T-helper 17 cell (primary cell): ENCODE measurements at regions not wholly inside any gene's neighbourhood (a gene's known extent, or its start where the extent isn't known, plus 50 kb on each side); places are given as distances from the start of the nearest gene placed in this dataset.
"Not testable (repeated sequence)": the region's sequence is repeated elsewhere in the genome, so short reads cannot be mapped to it uniquely, and the experiment has no call there.

Source experiments
- ATAC-seq: fragments of 150-1000 bp; cut with Tn5 transposase; 2 replicates; pipeline ENCODE4 v1.10.0; 2021; ENCODE audit warnings: mild to moderate bottlenecking, moderate library complexity
- DNase-seq, 3 donors: peaks; one replicate each; pipeline versions ENCODE4 v3.0.0 to v3.0.0-alpha.2; 2020 to 2021
- H3K9me3 ChIP-seq: one replicate; pipeline ENCODE4 v1.7.0; 2013; ENCODE audit warnings: low read length, mild to moderate bottlenecking; ENCODE audit not compliant: control insufficient read depth, poor library complexity, severe bottlenecking
- H3K27ac Mint-ChIP-seq: one replicate; pipeline ENCODE4 v1.8.0; 2022; ENCODE audit warnings: mild to moderate bottlenecking, moderate library complexity, mixed read lengths
- H3K27me3 Mint-ChIP-seq: one replicate; pipeline ENCODE4 v1.8.0; 2022; ENCODE audit warnings: mixed read lengths
- H3K36me3 Mint-ChIP-seq: one replicate; pipeline ENCODE4 v1.8.0; 2022; ENCODE audit warnings: low read depth, mixed read lengths
- H3K4me1 Mint-ChIP-seq: one replicate; pipeline ENCODE4 v1.8.0; 2022; ENCODE audit warnings: mild to moderate bottlenecking, mixed read lengths
- H3K4me3 Mint-ChIP-seq: one replicate; pipeline ENCODE4 v1.8.0; 2022; ENCODE audit warnings: mild to moderate bottlenecking, moderate library complexity, mixed read lengths

GRCh38 chr1:58216169-58216568 lies 330.4 kb downstream of the OMA1 start:
- not testable (repeated sequence) for H3K4me3 Mint-ChIP-seq, ATAC-seq, H3K27me3 Mint-ChIP-seq, H3K27ac Mint-ChIP-seq, DNase-seq, H3K36me3 Mint-ChIP-seq, H3K9me3 ChIP-seq, H3K4me1 Mint-ChIP-seq

- ATAC-seq (no peak), DNase-seq (no peak)
- Mint-ChIP-seq H3K36me3 (no peaks in the 10 kb centered on the region), H3K27ac (no peak overlapping the region), H3K4me1 (no peaks in the 10 kb centered on the region), H3K27me3 (peaks cover 5% of the 10 kb centered on the region), H3K4me3 (no peak overlapping the region)
- no peaks in the 10 kb centered on the region for H3K9me3 ChIP-seq
Observed at GRCh38 chr1:58214674-58215073, 331.9 kb downstream of the OMA1 start.

- DNase-seq (no peak), ATAC-seq (no peak)
- no peaks in the 10 kb centered on the region for H3K9me3 ChIP-seq
- H3K4me1 Mint-ChIP-seq, result no peaks in the 10 kb centered on the region
- no peaks in the 10 kb centered on the region for H3K36me3 Mint-ChIP-seq
- H3K27me3 Mint-ChIP-seq, result no peaks in the 10 kb centered on the region
- H3K27ac Mint-ChIP-seq, result no peak overlapping the region
- no peak overlapping the region for H3K4me3 Mint-ChIP-seq
Observed at GRCh38 chr1:58211869-58212268, 334.7 kb downstream of the OMA1 start.

- ATAC-seq, result no peak
- no peak for DNase-seq
Observed at GRCh38 chr1:58209575-58209974, 337.0 kb downstream of the OMA1 start.

GRCh38 chr1:58206749-58207148 lies 339.8 kb downstream of the OMA1 start:
- no peaks in the 10 kb centered on the region for H3K9me3 ChIP-seq
- no peak for DNase-seq
- no peaks in the 10 kb centered on the region for H3K4me1 Mint-ChIP-seq
- H3K27ac Mint-ChIP-seq, result no peak overlapping the region
- ATAC-seq, result no peak
- H3K27me3 Mint-ChIP-seq, result no peaks in the 10 kb centered on the region
- no peak overlapping the region for H3K4me3 Mint-ChIP-seq
- no peaks in the 10 kb centered on the region for H3K36me3 Mint-ChIP-seq

More at GRCh38 chr1:58209575-58209974, 337.0 kb downstream of the OMA1 start:
- Mint-ChIP-seq H3K4me3 (no peak overlapping the region), H3K27me3 (no peaks in the 10 kb centered on the region), H3K4me1 (no peaks in the 10 kb centered on the region), H3K36me3 (no peaks in the 10 kb centered on the region), H3K27ac (no peak overlapping the region)
- no peaks in the 10 kb centered on the region for H3K9me3 ChIP-seq

GRCh38 chr1:58204284-58204683 lies 342.2 kb downstream of the OMA1 start:
- H3K9me3 ChIP-seq, result no peaks in the 10 kb centered on the region
- Mint-ChIP-seq H3K36me3 (no peaks in the 10 kb centered on the region), H3K4me3 (no peak overlapping the region), H3K27ac (no peak overlapping the region), H3K4me1 (no peaks in the 10 kb centered on the region), H3K27me3 (no peaks in the 10 kb centered on the region)
- DNase-seq (no peak), ATAC-seq (no peak)

- H3K4me1 Mint-ChIP-seq, result no peaks in the 10 kb centered on the region
- H3K4me3 Mint-ChIP-seq, result no peak overlapping the region
- H3K27me3 Mint-ChIP-seq, result no peaks in the 10 kb centered on the region
- no peak for DNase-seq
- H3K9me3 ChIP-seq, result no peaks in the 10 kb centered on the region
- no peak overlapping the region for H3K27ac Mint-ChIP-seq
- no peak for ATAC-seq
- H3K36me3 Mint-ChIP-seq, result no peaks in the 10 kb centered on the region
Observed at GRCh38 chr1:58201492-58202106, 344.9 kb downstream of the OMA1 start.

- no peaks in the 10 kb centered on the region for H3K36me3 Mint-ChIP-seq
- H3K4me3 Mint-ChIP-seq, result no peak overlapping the region
- ATAC-seq (no peak), DNase-seq (no peak)
- H3K4me1 Mint-ChIP-seq, result no peaks in the 10 kb centered on the region
- no peaks in the 10 kb centered on the region for H3K9me3 ChIP-seq
- H3K27me3 Mint-ChIP-seq, result no peaks in the 10 kb centered on the region
- no peak overlapping the region for H3K27ac Mint-ChIP-seq
Observed at GRCh38 chr1:58200437-58200836, 346.1 kb downstream of the OMA1 start.

- no peaks in the 10 kb centered on the region for H3K27me3 Mint-ChIP-seq
- no peaks in the 10 kb centered on the region for H3K9me3 ChIP-seq
- H3K27ac Mint-ChIP-seq, result no peak overlapping the region
- no peaks in the 10 kb centered on the region for H3K36me3 Mint-ChIP-seq
- H3K4me1 Mint-ChIP-seq, result no peaks in the 10 kb centered on the region
- ATAC-seq (no peak), DNase-seq (no peak)
- no peak overlapping the region for H3K4me3 Mint-ChIP-seq
Observed at GRCh38 chr1:58197811-58198210, 348.7 kb downstream of the OMA1 start.

- no peaks in the 10 kb centered on the region for H3K9me3 ChIP-seq
- Mint-ChIP-seq H3K4me3 (no peak overlapping the region), H3K4me1 (no peaks in the 10 kb centered on the region), H3K27me3 (peaks cover 8% of the 10 kb centered on the region), H3K27ac (no peak overlapping the region), H3K36me3 (no peaks in the 10 kb centered on the region)
- ATAC-seq (no peak), DNase-seq (no peak)
Observed at GRCh38 chr1:58190267-58190988, 356.1 kb downstream of the OMA1 start.

- Mint-ChIP-seq H3K4me3 (no peak overlapping the region), H3K27ac (no peak overlapping the region), H3K4me1 (no peaks in the 10 kb centered on the region), H3K27me3 (peaks cover 8% of the 10 kb centered on the region), H3K36me3 (no peaks in the 10 kb centered on the region)
- H3K9me3 ChIP-seq, result no peaks in the 10 kb centered on the region
- no peak for ATAC-seq
- no peak for DNase-seq
Observed at GRCh38 chr1:58189453-58189852, 357.1 kb downstream of the OMA1 start.

- H3K4me1 Mint-ChIP-seq, result no peaks in the 10 kb centered on the region
- no peak overlapping the region for H3K4me3 Mint-ChIP-seq
Observed at GRCh38 chr1:58183286-58183685, 363.2 kb downstream of the OMA1 start.

GRCh38 chr1:58180537-58180936 lies 366.0 kb downstream of the OMA1 start:
- no peaks in the 10 kb centered on the region for H3K4me1 Mint-ChIP-seq
- H3K9me3 ChIP-seq, result peaks cover 5% of the 10 kb centered on the region
- no peak overlapping the region for H3K27ac Mint-ChIP-seq
- H3K27me3 Mint-ChIP-seq, result no peaks in the 10 kb centered on the region
- ATAC-seq (no peak), DNase-seq (no peak)
- no peak overlapping the region for H3K4me3 Mint-ChIP-seq
- no peaks in the 10 kb centered on the region for H3K36me3 Mint-ChIP-seq

More at GRCh38 chr1:58183286-58183685, 363.2 kb downstream of the OMA1 start:
- H3K9me3 ChIP-seq, result peaks cover 5% of the 10 kb centered on the region
- ATAC-seq, result no peak
- H3K27me3 Mint-ChIP-seq, result no peaks in the 10 kb centered on the region
- H3K27ac Mint-ChIP-seq, result no peak overlapping the region
- DNase-seq, result no peak
- no peaks in the 10 kb centered on the region for H3K36me3 Mint-ChIP-seq

- H3K27ac Mint-ChIP-seq, H3K9me3 ChIP-seq, H3K27me3 Mint-ChIP-seq: not testable (repeated sequence)
Observed at GRCh38 chr1:58169160-58169559, 377.4 kb downstream of the OMA1 start.

More at GRCh38 chr1:58169160-58169559, 377.4 kb downstream of the OMA1 start:
- H3K36me3 Mint-ChIP-seq, H3K4me1 Mint-ChIP-seq, ATAC-seq, H3K4me3 Mint-ChIP-seq, DNase-seq: not testable (repeated sequence)
